Endothelial cell of umbilical vein (primary cell): ENCODE measurements at regions not wholly inside any gene's neighbourhood (a gene's known extent, or its start where the extent isn't known, plus 50 kb on each side); places are given as distances from the start of the nearest gene placed in this dataset.

ENCODE experiments used
- BruUV-seq: library from RNA; stranded (reverse); fragments of 400-500 nt; replicated peaks from 2 replicates; lab custom pipeline; 2021; lab: Mats Ljungman, UMichigan
- CTCF ChIA-PET: fragments of 300-600, 350-600 bp; sonication (Branson Sonifier 250); formaldehyde crosslinking; loops from one replicate; lab custom pipeline; 2021; ENCODE audit warnings: antibody characterized with exemption, inconsistent platforms; lab: Charles Lee
- POLR2A ChIA-PET: fragments of 300-600, 350-600 bp; sonication (Branson Sonifier 250); formaldehyde crosslinking; loops from one replicate; lab custom pipeline; 2021; ENCODE audit warnings: antibody characterized with exemption, inconsistent platforms; lab: Charles Lee
- DNase-seq: peaks from one replicate; pipeline ENCODE4 v3.0.0-alpha.2; 2011; ENCODE audit warnings: low read depth, low spot score
- FAIRE-seq: peaks from 2 replicates; lab custom pipeline; 2011; peaks lifted over from hg19 to GRCh38; lab: Jason Lieb, UNC
- H2AFZ ChIP-seq: 2 replicates; pipeline ENCODE4 v1.6.0; 2012; ENCODE audit warnings: low read depth, low read length, control low read depth, inconsistent platforms
- H3K27ac ChIP-seq: 2 replicates; pipeline ENCODE4 v1.5.1; 2011; ENCODE audit warnings: low read depth, mild to moderate bottlenecking, control low read depth, low read length, moderate library complexity; ENCODE audit not compliant: insufficient read depth
- H3K27me3 ChIP-seq, 2 experiments: 2 replicates each; pipeline versions ENCODE4 v1.6.0 to v1.6.1; 2011; ENCODE audit warnings: low read length in 2 of 2, mixed read lengths in 1 of 2; ENCODE audit not compliant: control insufficient read depth in 2 of 2, insufficient read depth in 2 of 2
- H3K36me3 ChIP-seq, 2 experiments: 2 replicates in 1 of 2; 3 replicates in 1 of 2; pipeline ENCODE4 v1.5.1; 2011; ENCODE audit warnings: low read length in 2 of 2, mild to moderate bottlenecking in 1 of 2, moderate library complexity in 1 of 2; ENCODE audit not compliant: control insufficient read depth in 2 of 2, insufficient read depth in 2 of 2; ENCODE audit errors: extremely low read depth in 1 of 2
- H3K4me1 ChIP-seq: 3 replicates; pipeline ENCODE4 v1.5.1; 2011; ENCODE audit warnings: mild to moderate bottlenecking, low read length; ENCODE audit not compliant: control insufficient read depth, insufficient read depth; ENCODE audit errors: extremely low read depth
- H3K4me2 ChIP-seq: 2 replicates; pipeline ENCODE4 v1.6.1; 2011; ENCODE audit warnings: low read length, control low read depth, mixed read lengths; ENCODE audit not compliant: insufficient read depth
- H3K4me3 ChIP-seq, 3 experiments: fragments of 200-600 bp in 1 of 3; sonication (generic), shearing (Covaris generic) in 1 of 3; replicated peaks in 1 of 3; 2 replicates each; pipeline ENCODE4 v1.5.1; 2011 to 2016; ENCODE audit warnings: control low read depth in 3 of 3, low read length in 3 of 3, mild to moderate bottlenecking in 2 of 3, inconsistent platforms in 1 of 3, low read depth in 1 of 3, moderate library complexity in 1 of 3; ENCODE audit not compliant: insufficient read depth in 1 of 3
- H3K79me2 ChIP-seq: 2 replicates; pipeline ENCODE4 v1.6.0; 2012; ENCODE audit warnings: low read length, inconsistent platforms; ENCODE audit not compliant: control insufficient read depth, insufficient read depth
- H3K9ac ChIP-seq: replicated peaks from 2 replicates; pipeline ENCODE3; 2011; ENCODE audit warnings: low read length, control low read depth; ENCODE audit not compliant: insufficient read depth; ENCODE audit errors: extremely low read depth
- H3K9me1 ChIP-seq: replicated peaks from 3 replicates; pipeline ENCODE4 v1.6.0; 2011; ENCODE audit warnings: mild to moderate bottlenecking, low read length; ENCODE audit not compliant: control insufficient read depth, insufficient read depth; ENCODE audit errors: extremely low read depth
- H3K9me3 ChIP-seq: replicated peaks from 2 replicates; pipeline ENCODE4 v1.5.1; 2012; ENCODE audit warnings: low read length, inconsistent platforms; ENCODE audit not compliant: control insufficient read depth, insufficient read depth
- H4K20me1 ChIP-seq: replicated peaks from 2 replicates; pipeline ENCODE3; 2011; ENCODE audit warnings: mild to moderate bottlenecking, low read length; ENCODE audit not compliant: control insufficient read depth, insufficient read depth; ENCODE audit errors: extremely low read depth
- EZH2 ChIP-seq: IDR thresholded peaks from 2 replicates; pipeline ENCODE4 v1.6.1; 2012; ENCODE audit warnings: borderline replicate concordance, low read depth, mild to moderate bottlenecking, moderate library complexity, low read length, inconsistent platforms; ENCODE audit not compliant: severe bottlenecking
- FOS ChIP-seq: IDR thresholded peaks from 2 replicates; pipeline ENCODE4 v1.6.1; 2011; ENCODE audit warnings: mild to moderate bottlenecking, low read length, moderate library complexity, borderline replicate concordance; ENCODE audit not compliant: insufficient read depth
- GATA2 ChIP-seq: IDR thresholded peaks from 2 replicates; pipeline ENCODE4 v1.7.0; 2011; ENCODE audit warnings: low read depth, mild to moderate bottlenecking, moderate library complexity, mixed read lengths, low read length; ENCODE audit not compliant: insufficient read length, insufficient read depth
- JUN ChIP-seq: IDR thresholded peaks from 2 replicates; pipeline ENCODE4 v1.6.1; 2011; ENCODE audit warnings: borderline replicate concordance, low read depth; ENCODE audit not compliant: insufficient read length, insufficient read depth
- MYC ChIP-seq: IDR thresholded peaks from one replicate; pipeline ENCODE4 v1.6.1; 2011; ENCODE audit warnings: mild to moderate bottlenecking, low read depth, low read length
- POLR2AphosphoS5 ChIP-seq: IDR thresholded peaks from 2 replicates; pipeline ENCODE4 v1.6.1; 2012; ENCODE audit warnings: low read depth, mild to moderate bottlenecking, control low read depth, low read length, moderate library complexity; ENCODE audit not compliant: insufficient read depth
- dilution Hi-C: fragments of 300-500 bp; cut with MboI; formaldehyde crosslinking; loops from one replicate; pipeline ENCODE4 v1.15.0; 2019; ENCODE audit warnings: low sequenced_read_pairs; ENCODE audit not compliant: extremely low pct_ligation_motif_present
- intact Hi-C: fragments of 100-400 bp; cut with micrococcal nuclease; formaldehyde crosslinking; loops from one replicate; pipeline ENCODE4 v1.10.0; 2022
- TF ChIP-seq, protein P1 (sequence below), 2 donors: IDR thresholded peaks; 1 replicate in 1 of 2; 2 replicates in 1 of 2; pipeline ENCODE4 v1.5.1; 2011; ENCODE audit warnings: low read length in 2 of 2, mild to moderate bottlenecking in 2 of 2, moderate library complexity in 2 of 2, control low read depth in 1 of 2, inconsistent platforms in 1 of 2, low read depth in 1 of 2; ENCODE audit not compliant: insufficient read depth in 1 of 2; ENCODE audit errors: extremely low read depth in 1 of 2
- TF ChIP-seq, protein P2 (sequence below): IDR thresholded peaks from 2 replicates; pipeline ENCODE4 v1.6.1; 2011; ENCODE audit not compliant: insufficient read depth, insufficient read length

DNA sequence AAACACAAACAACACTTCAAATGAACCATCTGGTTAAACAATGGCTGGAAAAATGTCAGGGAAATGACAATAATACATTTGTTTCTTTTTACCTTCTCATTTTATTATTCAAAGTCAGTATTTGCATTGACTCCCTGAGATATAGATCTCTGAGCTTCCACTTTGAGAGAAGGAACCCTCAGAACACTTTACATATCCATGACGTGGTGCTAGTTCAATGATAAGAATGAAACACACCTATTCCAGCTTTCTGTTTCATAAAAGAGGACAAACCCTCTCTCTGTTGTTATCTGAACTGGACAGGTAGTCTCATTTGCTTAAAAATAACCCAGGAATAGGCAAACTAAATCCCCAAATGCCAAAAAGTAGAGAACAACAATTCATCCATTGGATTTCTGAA is 65.3 kb upstream of the CCSER1 start:
- H3K4me3 ChIP-seq, result no peak overlapping the region
- ChIA-PET POLR2A (no interaction called here), CTCF (no interaction called here)
- H3K79me2 ChIP-seq, result no peaks in the 10 kb centered on the region
- dilution Hi-C loops (no loop called here), intact Hi-C loops (no loop called here)
- H3K9me3 ChIP-seq, result no peaks in the 10 kb centered on the region
- no peak for DNase-seq
- H3K9ac ChIP-seq, result no peak overlapping the region
- no peak overlapping the region for H3K27ac ChIP-seq
- TF ChIP-seq FOS (no peak), GATA2 (no peak)
- BruUV-seq, result no TSS peak
- no peak overlapping the region for H3K4me2 ChIP-seq
- peaks cover 0 to 3% of the 10 kb centered on the region in 2 experiments for H3K27me3 ChIP-seq
- no peak overlapping the region for H2AFZ ChIP-seq
- FAIRE-seq, result no peak
- H4K20me1 ChIP-seq, result no peaks in the 10 kb centered on the region
- H3K9me1 ChIP-seq, result no peaks in the 10 kb centered on the region
- H3K4me1 ChIP-seq, result no peaks in the 10 kb centered on the region
- no peaks in the 10 kb centered on the region for H3K36me3 ChIP-seq

DNA sequence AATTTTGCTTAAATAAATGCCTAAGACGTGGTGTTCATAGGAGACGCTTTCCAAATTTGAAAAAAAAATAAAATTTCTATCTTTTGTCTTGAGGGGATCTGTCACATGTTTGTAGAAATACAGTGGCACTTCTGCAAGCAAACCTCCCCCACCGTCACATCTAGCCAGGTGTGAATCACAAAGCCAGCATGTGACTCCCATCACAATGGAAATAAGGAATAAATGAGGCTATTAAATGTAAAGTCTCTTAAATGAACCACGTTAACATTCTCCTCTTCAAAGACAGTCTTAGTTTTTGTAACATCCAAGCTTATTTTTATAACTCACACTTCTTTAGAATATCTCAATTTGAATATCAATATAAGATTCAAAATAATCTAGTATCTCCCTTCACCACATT is 63.0 kb upstream of the CCSER1 start:
- Histone ChIP-seq H4K20me1 (no peaks in the 10 kb centered on the region), H3K9me1 (no peaks in the 10 kb centered on the region), H3K36me3 (no peaks in the 10 kb centered on the region), H2AFZ (no peak overlapping the region), H3K9ac (no peak overlapping the region), H3K79me2 (no peaks in the 10 kb centered on the region), H3K4me1 (no peaks in the 10 kb centered on the region), H3K4me3 (no peak overlapping the region), H3K9me3 (no peaks in the 10 kb centered on the region), H3K27ac (no peak overlapping the region), H3K27me3 (peaks cover 0 to 3% of the 10 kb centered on the region in 2 experiments), H3K4me2 (no peak overlapping the region)
- dilution Hi-C loops, result no loop called here
- DNase-seq, result no peak
- CTCF ChIA-PET, result interaction anchor here (1.4 kb wide), 1 partner anchor 12 kb away, joined by 4 read pairs; no protein-coding TSS in a partner anchor
- TF ChIP-seq FOS (no peak), MYC (no peak), EZH2 (no peak), POLR2AphosphoS5 (no peak), JUN (no peak)
- TF ChIP-seq, protein P1, sequence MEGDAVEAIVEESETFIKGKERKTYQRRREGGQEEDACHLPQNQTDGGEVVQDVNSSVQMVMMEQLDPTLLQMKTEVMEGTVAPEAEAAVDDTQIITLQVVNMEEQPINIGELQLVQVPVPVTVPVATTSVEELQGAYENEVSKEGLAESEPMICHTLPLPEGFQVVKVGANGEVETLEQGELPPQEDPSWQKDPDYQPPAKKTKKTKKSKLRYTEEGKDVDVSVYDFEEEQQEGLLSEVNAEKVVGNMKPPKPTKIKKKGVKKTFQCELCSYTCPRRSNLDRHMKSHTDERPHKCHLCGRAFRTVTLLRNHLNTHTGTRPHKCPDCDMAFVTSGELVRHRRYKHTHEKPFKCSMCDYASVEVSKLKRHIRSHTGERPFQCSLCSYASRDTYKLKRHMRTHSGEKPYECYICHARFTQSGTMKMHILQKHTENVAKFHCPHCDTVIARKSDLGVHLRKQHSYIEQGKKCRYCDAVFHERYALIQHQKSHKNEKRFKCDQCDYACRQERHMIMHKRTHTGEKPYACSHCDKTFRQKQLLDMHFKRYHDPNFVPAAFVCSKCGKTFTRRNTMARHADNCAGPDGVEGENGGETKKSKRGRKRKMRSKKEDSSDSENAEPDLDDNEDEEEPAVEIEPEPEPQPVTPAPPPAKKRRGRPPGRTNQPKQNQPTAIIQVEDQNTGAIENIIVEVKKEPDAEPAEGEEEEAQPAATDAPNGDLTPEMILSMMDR (IDR thresholded peaks at IDR 0.05; ENCODE audit: extremely low read depth in 1 of 2, insufficient read depth in 1 of 2, low read depth in 1 of 2, low read length in 2 of 2), result no peak
- TF ChIP-seq, protein P2, sequence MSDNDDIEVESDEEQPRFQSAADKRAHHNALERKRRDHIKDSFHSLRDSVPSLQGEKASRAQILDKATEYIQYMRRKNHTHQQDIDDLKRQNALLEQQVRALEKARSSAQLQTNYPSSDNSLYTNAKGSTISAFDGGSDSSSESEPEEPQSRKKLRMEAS, result no peak
- no peak for FAIRE-seq
- intact Hi-C loops, result no loop called here
- no TSS peak for BruUV-seq
- POLR2A ChIA-PET, result no interaction called here
